ENCODE measurements at regions not wholly inside any gene's neighbourhood (a gene's known extent, or its start where the extent isn't known, plus 50 kb on each side); places are given as distances from the start of the nearest gene placed in this dataset.
A peak's percentile ranks its signal among the peaks of the same experiment; 100 is the strongest.
"Not testable (repeated sequence)": the region's sequence is repeated elsewhere in the genome, so short reads cannot be mapped to it uniquely, and the experiment has no call there.

GRCh38 chr5:177902806-177903205 lies 93.2 kb downstream of the PROP1 start:
- not testable (repeated sequence) for H3K9me3 Mint-ChIP-seq (ENCODE audit: unreplicated experiment); H3K4me1 Mint-ChIP-seq (ENCODE audit: unreplicated experiment); H3K27me3 Mint-ChIP-seq (ENCODE audit: unreplicated experiment); H3K4me3 Mint-ChIP-seq (ENCODE audit: unreplicated experiment); H3K36me3 Mint-ChIP-seq (ENCODE audit: unreplicated experiment); DNase-seq (ENCODE audit: extremely low spot score, unreplicated experiment); H3K27ac Mint-ChIP-seq (ENCODE audit: unreplicated experiment)

GRCh38 chr5:177900066-177900465 lies 96.0 kb downstream of the PROP1 start:
- not testable (repeated sequence) for H3K27ac Mint-ChIP-seq (ENCODE audit: unreplicated experiment); DNase-seq (ENCODE audit: extremely low spot score, unreplicated experiment); H3K4me3 Mint-ChIP-seq (ENCODE audit: unreplicated experiment); H3K27me3 Mint-ChIP-seq (ENCODE audit: unreplicated experiment); H3K4me1 Mint-ChIP-seq (ENCODE audit: unreplicated experiment); H3K36me3 Mint-ChIP-seq (ENCODE audit: unreplicated experiment); H3K9me3 Mint-ChIP-seq (ENCODE audit: unreplicated experiment)

GRCh38 chr5:177894681-177895453 lies 101.2 kb downstream of the PROP1 start:
- not testable (repeated sequence) for H3K27me3 Mint-ChIP-seq (ENCODE audit: unreplicated experiment); H3K27ac Mint-ChIP-seq (ENCODE audit: unreplicated experiment); H3K36me3 Mint-ChIP-seq (ENCODE audit: unreplicated experiment); H3K4me1 Mint-ChIP-seq (ENCODE audit: unreplicated experiment); H3K9me3 Mint-ChIP-seq (ENCODE audit: unreplicated experiment); DNase-seq (ENCODE audit: extremely low spot score, unreplicated experiment); H3K4me3 Mint-ChIP-seq (ENCODE audit: unreplicated experiment)

- not testable (repeated sequence) for DNase-seq (ENCODE audit: extremely low spot score, unreplicated experiment); H3K9me3 Mint-ChIP-seq (ENCODE audit: unreplicated experiment); H3K27ac Mint-ChIP-seq (ENCODE audit: unreplicated experiment); H3K4me1 Mint-ChIP-seq (ENCODE audit: unreplicated experiment); H3K27me3 Mint-ChIP-seq (ENCODE audit: unreplicated experiment); H3K36me3 Mint-ChIP-seq (ENCODE audit: unreplicated experiment); H3K4me3 Mint-ChIP-seq (ENCODE audit: unreplicated experiment)
These were observed 103.7 kb downstream of the PROP1 start for GRCh38 chr5:177892357-177892665.

- not testable (repeated sequence) for H3K36me3 Mint-ChIP-seq (ENCODE audit: unreplicated experiment); H3K27me3 Mint-ChIP-seq (ENCODE audit: unreplicated experiment); DNase-seq (ENCODE audit: extremely low spot score, unreplicated experiment); H3K9me3 Mint-ChIP-seq (ENCODE audit: unreplicated experiment); H3K27ac Mint-ChIP-seq (ENCODE audit: unreplicated experiment); H3K4me3 Mint-ChIP-seq (ENCODE audit: unreplicated experiment); H3K4me1 Mint-ChIP-seq (ENCODE audit: unreplicated experiment)
- peak; percentile 50 for TF ChIP-seq CTCF (IDR thresholded peaks at IDR 0.05)
These were observed 104.3 kb downstream of the PROP1 start for GRCh38 chr5:177891547-177892356.

- not testable (repeated sequence) for H3K4me3 Mint-ChIP-seq (ENCODE audit: unreplicated experiment); H3K27me3 Mint-ChIP-seq (ENCODE audit: unreplicated experiment); H3K4me1 Mint-ChIP-seq (ENCODE audit: unreplicated experiment); DNase-seq (ENCODE audit: extremely low spot score, unreplicated experiment); H3K36me3 Mint-ChIP-seq (ENCODE audit: unreplicated experiment); H3K9me3 Mint-ChIP-seq (ENCODE audit: unreplicated experiment); H3K27ac Mint-ChIP-seq (ENCODE audit: unreplicated experiment)
These were observed 100.6 kb upstream of the FAM153A start for GRCh38 chr5:177883295-177883694.

GRCh38 chr5:177875900-177876238 lies 93.2 kb upstream of the FAM153A start:
- not testable (repeated sequence) for H3K27ac Mint-ChIP-seq (ENCODE audit: unreplicated experiment); DNase-seq (ENCODE audit: extremely low spot score, unreplicated experiment); H3K27me3 Mint-ChIP-seq (ENCODE audit: unreplicated experiment); H3K36me3 Mint-ChIP-seq (ENCODE audit: unreplicated experiment); H3K9me3 Mint-ChIP-seq (ENCODE audit: unreplicated experiment); H3K4me1 Mint-ChIP-seq (ENCODE audit: unreplicated experiment)
- peak overlapping the region; percentile 63 for H3K4me3 Mint-ChIP-seq (ENCODE audit: unreplicated experiment)

GRCh38 chr5:177875013-177875899 lies 92.6 kb upstream of the FAM153A start:
- not testable (repeated sequence) for H3K36me3 Mint-ChIP-seq (ENCODE audit: unreplicated experiment); H3K27ac Mint-ChIP-seq (ENCODE audit: unreplicated experiment); H3K9me3 Mint-ChIP-seq (ENCODE audit: unreplicated experiment); H3K27me3 Mint-ChIP-seq (ENCODE audit: unreplicated experiment); DNase-seq (ENCODE audit: extremely low spot score, unreplicated experiment); H3K4me3 Mint-ChIP-seq (ENCODE audit: unreplicated experiment); H3K4me1 Mint-ChIP-seq (ENCODE audit: unreplicated experiment)

- not testable (repeated sequence) for DNase-seq (ENCODE audit: extremely low spot score, unreplicated experiment); H3K27ac Mint-ChIP-seq (ENCODE audit: unreplicated experiment); H3K4me3 Mint-ChIP-seq (ENCODE audit: unreplicated experiment); H3K36me3 Mint-ChIP-seq (ENCODE audit: unreplicated experiment); H3K9me3 Mint-ChIP-seq (ENCODE audit: unreplicated experiment); H3K4me1 Mint-ChIP-seq (ENCODE audit: unreplicated experiment); H3K27me3 Mint-ChIP-seq (ENCODE audit: unreplicated experiment)
These were observed 81.2 kb upstream of the FAM153A start for GRCh38 chr5:177863822-177864446.

- not testable (repeated sequence) for H3K27me3 Mint-ChIP-seq (ENCODE audit: unreplicated experiment); H3K9me3 Mint-ChIP-seq (ENCODE audit: unreplicated experiment); H3K36me3 Mint-ChIP-seq (ENCODE audit: unreplicated experiment); H3K27ac Mint-ChIP-seq (ENCODE audit: unreplicated experiment); H3K4me3 Mint-ChIP-seq (ENCODE audit: unreplicated experiment); H3K4me1 Mint-ChIP-seq (ENCODE audit: unreplicated experiment); DNase-seq (ENCODE audit: extremely low spot score, unreplicated experiment)
These were observed 75.0 kb upstream of the FAM153A start for GRCh38 chr5:177857642-177858200.
